ENCODE measurements at regions not wholly inside any gene's neighbourhood (a gene's known extent, or its start where the extent isn't known, plus 50 kb on each side); places are given as distances from the start of the nearest gene placed in this dataset.

GRCh38 chr22:23419171-23419570 lies 160.9 kb downstream of the IGLL1 start:
- TF ChIP-seq CTCF (IDR thresholded peaks at IDR 0.05), result no peak
- TF ChIP-seq POLR2AphosphoS5 (IDR thresholded peaks at IDR 0.05; ENCODE audit: low read depth, low read length), result no peak
- no peak for TF ChIP-seq REST (IDR thresholded peaks at IDR 0.05; ENCODE audit: insufficient read depth in 1 of 2, low read depth in 2 of 2, low read length in 1 of 2)
- no peak for TF ChIP-seq TCF7L2 (IDR thresholded peaks at IDR 0.05; ENCODE audit: low read depth, low read length)
- TF ChIP-seq SIN3A (IDR thresholded peaks at IDR 0.05; ENCODE audit: borderline replicate concordance, insufficient read depth, low read depth, low read length), result no peak
